ENCODE measurements at regions not wholly inside any gene's neighbourhood (a gene's known extent, or its start where the extent isn't known, plus 50 kb on each side); places are given as distances from the start of the nearest gene placed in this dataset.

- DNase-seq (ENCODE audit: insufficient read length, low spot score), result no peak
- TF ChIP-seq POLR2A (IDR thresholded peaks at IDR 0.05; ENCODE audit: low read depth, low read length), result no peak
- no peak for FAIRE-seq
These were observed 954.1 kb downstream of the NLGN4Y start for GRCh38 chrY:15478348-15478963.

- FAIRE-seq (no peak), DNase-seq (ENCODE audit: insufficient read length, low spot score) (no peak)
- TF ChIP-seq POLR2A (IDR thresholded peaks at IDR 0.05; ENCODE audit: low read depth, low read length), result no peak
These were observed 976.2 kb downstream of the NLGN4Y start for GRCh38 chrY:15500536-15500935.

- FAIRE-seq (no peak), DNase-seq (ENCODE audit: insufficient read length, low spot score) (no peak)
- TF ChIP-seq POLR2A (IDR thresholded peaks at IDR 0.05; ENCODE audit: low read depth, low read length), result no peak
These were observed 976.9 kb downstream of the NLGN4Y start for GRCh38 chrY:15501181-15501580.

GRCh38 chrY:15510288-15510687 lies 986.0 kb downstream of the NLGN4Y start:
- no peak for DNase-seq (ENCODE audit: insufficient read length, low spot score)
- FAIRE-seq, result no peak
- TF ChIP-seq POLR2A (IDR thresholded peaks at IDR 0.05; ENCODE audit: low read depth, low read length), result no peak

- FAIRE-seq (no peak), DNase-seq (ENCODE audit: insufficient read length, low spot score) (no peak)
- TF ChIP-seq POLR2A (IDR thresholded peaks at IDR 0.05; ENCODE audit: low read depth, low read length), result no peak
These were observed 986.8 kb downstream of the NLGN4Y start for GRCh38 chrY:15510984-15511650.

- FAIRE-seq (no peak), DNase-seq (ENCODE audit: insufficient read length, low spot score) (no peak)
- no peak for TF ChIP-seq POLR2A (IDR thresholded peaks at IDR 0.05; ENCODE audit: low read depth, low read length)
These were observed 1010.8 kb downstream of the NLGN4Y start for GRCh38 chrY:15535131-15535530.

- TF ChIP-seq POLR2A (IDR thresholded peaks at IDR 0.05; ENCODE audit: low read depth, low read length), result no peak
- DNase-seq (ENCODE audit: insufficient read length, low spot score), result peak; percentile 16
- no peak for FAIRE-seq
These were observed 1011.6 kb downstream of the NLGN4Y start for GRCh38 chrY:15535784-15536511.

GRCh38 chrY:15540516-15540915 lies 1016.2 kb downstream of the NLGN4Y start:
- no peak for TF ChIP-seq POLR2A (IDR thresholded peaks at IDR 0.05; ENCODE audit: low read depth, low read length)
- no peak for FAIRE-seq
- no peak for DNase-seq (ENCODE audit: insufficient read length, low spot score)

- no peak for TF ChIP-seq POLR2A (IDR thresholded peaks at IDR 0.05; ENCODE audit: low read depth, low read length)
- FAIRE-seq (no peak), DNase-seq (ENCODE audit: insufficient read length, low spot score) (no peak)
These were observed 1021.9 kb downstream of the NLGN4Y start for GRCh38 chrY:15546177-15546754.

GRCh38 chrY:15552074-15552473 lies 1027.7 kb downstream of the NLGN4Y start:
- TF ChIP-seq POLR2A (IDR thresholded peaks at IDR 0.05; ENCODE audit: low read depth, low read length), result no peak
- FAIRE-seq, result no peak
- DNase-seq (ENCODE audit: insufficient read length, low spot score), result no peak

GRCh38 chrY:15554991-15555390 lies 1030.7 kb downstream of the NLGN4Y start:
- no peak for TF ChIP-seq POLR2A (IDR thresholded peaks at IDR 0.05; ENCODE audit: low read depth, low read length)
- DNase-seq (ENCODE audit: insufficient read length, low spot score) (no peak), FAIRE-seq (no peak)

GRCh38 chrY:15559169-15559568 lies 1034.8 kb downstream of the NLGN4Y start:
- DNase-seq (ENCODE audit: insufficient read length, low spot score), result no peak
- TF ChIP-seq POLR2A (IDR thresholded peaks at IDR 0.05; ENCODE audit: low read depth, low read length), result no peak
- FAIRE-seq, result no peak

- FAIRE-seq (no peak), DNase-seq (ENCODE audit: insufficient read length, low spot score) (no peak)
- no peak for TF ChIP-seq POLR2A (IDR thresholded peaks at IDR 0.05; ENCODE audit: low read depth, low read length)
These were observed 1036.5 kb downstream of the NLGN4Y start for GRCh38 chrY:15560840-15561239.

- TF ChIP-seq POLR2A (IDR thresholded peaks at IDR 0.05; ENCODE audit: low read depth, low read length), result no peak
- FAIRE-seq (no peak), DNase-seq (ENCODE audit: insufficient read length, low spot score) (no peak)
These were observed 1037.4 kb downstream of the NLGN4Y start for GRCh38 chrY:15561501-15562289.
